Upper lobe of left lung (tissue), 4 donors: ENCODE measurements at regions not wholly inside any gene's neighbourhood (a gene's known extent, or its start where the extent isn't known, plus 50 kb on each side); places are given as distances from the start of the nearest gene placed in this dataset.

Source experiments
- POLR2A ChIP-seq, 4 donors: fragments of 450-650 bp; IDR thresholded peaks; one replicate each; pipeline ENCODE4 v1.5.1; 2016 to 2017; ENCODE audit warnings: antibody characterized with exemption in 4 of 4, mild to moderate bottlenecking in 2 of 4
- POLR2AphosphoS5 ChIP-seq, 2 donors: sonication (generic); formaldehyde crosslinking; IDR thresholded peaks; one replicate each; pipeline ENCODE4 v1.5.1; 2017; ENCODE audit warnings: antibody characterized with exemption in 2 of 2
- TF ChIP-seq, protein P1 (sequence below), 6 experiments: fragments of 450-650 bp in 4 of 6; fragments of 200-600 bp in 2 of 6; sonication (generic) in 2 of 6; IDR thresholded peaks; one replicate each; pipeline ENCODE4 v1.5.1; 2016 to 2019; ENCODE audit warnings: antibody characterized with exemption in 6 of 6

- TF ChIP-seq POLR2AphosphoS5 (IDR thresholded peaks at IDR 0.05): no peak
- TF ChIP-seq, protein P1, sequence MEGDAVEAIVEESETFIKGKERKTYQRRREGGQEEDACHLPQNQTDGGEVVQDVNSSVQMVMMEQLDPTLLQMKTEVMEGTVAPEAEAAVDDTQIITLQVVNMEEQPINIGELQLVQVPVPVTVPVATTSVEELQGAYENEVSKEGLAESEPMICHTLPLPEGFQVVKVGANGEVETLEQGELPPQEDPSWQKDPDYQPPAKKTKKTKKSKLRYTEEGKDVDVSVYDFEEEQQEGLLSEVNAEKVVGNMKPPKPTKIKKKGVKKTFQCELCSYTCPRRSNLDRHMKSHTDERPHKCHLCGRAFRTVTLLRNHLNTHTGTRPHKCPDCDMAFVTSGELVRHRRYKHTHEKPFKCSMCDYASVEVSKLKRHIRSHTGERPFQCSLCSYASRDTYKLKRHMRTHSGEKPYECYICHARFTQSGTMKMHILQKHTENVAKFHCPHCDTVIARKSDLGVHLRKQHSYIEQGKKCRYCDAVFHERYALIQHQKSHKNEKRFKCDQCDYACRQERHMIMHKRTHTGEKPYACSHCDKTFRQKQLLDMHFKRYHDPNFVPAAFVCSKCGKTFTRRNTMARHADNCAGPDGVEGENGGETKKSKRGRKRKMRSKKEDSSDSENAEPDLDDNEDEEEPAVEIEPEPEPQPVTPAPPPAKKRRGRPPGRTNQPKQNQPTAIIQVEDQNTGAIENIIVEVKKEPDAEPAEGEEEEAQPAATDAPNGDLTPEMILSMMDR (IDR thresholded peaks at IDR 0.05): no peak
- no peak for TF ChIP-seq POLR2A (IDR thresholded peaks at IDR 0.05)
Measured at GRCh38 chr2:220521551-220521950, 894.1 kb downstream of the SLC4A3 start.
